NB4 (cell line): ENCODE measurements at regions not wholly inside any gene's neighbourhood (a gene's known extent, or its start where the extent isn't known, plus 50 kb on each side); places are given as distances from the start of the nearest gene placed in this dataset.

Experiments used
- CTCF ChIP-seq: IDR thresholded peaks from one replicate; pipeline ENCODE4 v1.5.1; 2012; ENCODE audit warnings: low read depth, low read length
- MYC ChIP-seq: IDR thresholded peaks from 2 replicates; pipeline ENCODE4 v1.6.1; 2011; ENCODE audit warnings: low read depth, low read length
- POLR2A ChIP-seq: IDR thresholded peaks from 2 replicates; pipeline ENCODE4 v1.6.1; 2011; ENCODE audit warnings: mild to moderate bottlenecking; ENCODE audit not compliant: insufficient read length; ENCODE audit errors: extremely low read depth

GRCh38 chr3:182375916-182376315 is 417.4 kb upstream of the ATP11B start:
- no peak for TF ChIP-seq CTCF
- no peak for TF ChIP-seq POLR2A
- no peak for TF ChIP-seq MYC
